Neuronal stem cell (in vitro differentiated cells): ENCODE measurements at regions not wholly inside any gene's neighbourhood (a gene's known extent, or its start where the extent isn't known, plus 50 kb on each side); places are given as distances from the start of the nearest gene placed in this dataset.

Experiments
- DNase-seq: peaks from one replicate; pipeline ENCODE4 v3.0.0-alpha.2; 2013; ENCODE audit warnings: low spot score
- H2AFZ ChIP-seq: one replicate; pipeline ENCODE4 v1.6.1; 2013; ENCODE audit warnings: mild to moderate bottlenecking, low read length, inconsistent platforms
- H2AK5ac ChIP-seq: 2 replicates; pipeline ENCODE4 v1.6.1; 2013; ENCODE audit warnings: low read depth, mild to moderate bottlenecking, inconsistent platforms, low read length, moderate library complexity, mixed read lengths
- H2BK120ac ChIP-seq: 2 replicates; pipeline ENCODE4 v1.6.1; 2013; ENCODE audit warnings: low read depth, mild to moderate bottlenecking, inconsistent platforms, low read length, moderate library complexity, mixed read lengths
- H2BK12ac ChIP-seq: one replicate; pipeline ENCODE4 v1.6.1; 2013; ENCODE audit warnings: low read length, inconsistent platforms
- H2BK15ac ChIP-seq: 2 replicates; pipeline ENCODE4 v1.6.1; 2013; ENCODE audit warnings: mild to moderate bottlenecking, low read length, inconsistent platforms, mixed read lengths
- H2BK5ac ChIP-seq: one replicate; pipeline ENCODE4 v1.6.1; 2013; ENCODE audit warnings: inconsistent platforms, mild to moderate bottlenecking, low read length, moderate library complexity
- H3K14ac ChIP-seq: one replicate; pipeline ENCODE4 v1.6.1; 2013; ENCODE audit warnings: low read length, inconsistent platforms
- H3K18ac ChIP-seq: 2 replicates; pipeline ENCODE4 v1.6.1; 2013; ENCODE audit warnings: low read length, inconsistent platforms
- H3K23ac ChIP-seq: 2 replicates; pipeline ENCODE4 v1.6.1; 2013; ENCODE audit warnings: low read depth, mild to moderate bottlenecking, mixed read lengths, low read length, inconsistent platforms; ENCODE audit not compliant: poor library complexity
- H3K27ac ChIP-seq: replicated peaks from 3 replicates; pipeline ENCODE4 v1.5.1; 2013; ENCODE audit warnings: low read length, inconsistent platforms
- H3K27me3 ChIP-seq, 3 experiments: 2 replicates each; pipeline ENCODE4 v1.6.1; 2013; ENCODE audit warnings: low read length in 3 of 3, mild to moderate bottlenecking in 2 of 3, inconsistent platforms in 1 of 3, low read depth in 1 of 3, mixed read lengths in 1 of 3, moderate library complexity in 1 of 3; ENCODE audit not compliant: control insufficient read depth in 3 of 3, insufficient read depth in 3 of 3
- H3K36me3 ChIP-seq, 2 donors: replicated peaks in 1 of 2; 2 replicates each; pipeline ENCODE4 v1.6.1; 2013; ENCODE audit warnings: low read length in 2 of 2; ENCODE audit not compliant: control insufficient read depth in 2 of 2, insufficient read depth in 2 of 2
- H3K4ac ChIP-seq: 2 replicates; pipeline ENCODE4 v1.6.1; 2013; ENCODE audit warnings: inconsistent platforms, mild to moderate bottlenecking, low read length, moderate library complexity
- H3K4me1 ChIP-seq, 2 donors: 1 replicate in 1 of 2; 2 replicates in 1 of 2; pipeline ENCODE4 v1.6.1; 2013; ENCODE audit warnings: low read length in 2 of 2, low read depth in 1 of 2; ENCODE audit not compliant: control insufficient read depth in 2 of 2, insufficient read depth in 1 of 2
- H3K4me2 ChIP-seq: one replicate; pipeline ENCODE4 v1.6.1; 2013; ENCODE audit warnings: mild to moderate bottlenecking, low read length, inconsistent platforms; ENCODE audit not compliant: insufficient read depth, poor library complexity, severe bottlenecking
- H3K4me3 ChIP-seq, 2 donors: 2 replicates each; pipeline ENCODE4 v1.5.1; 2013; ENCODE audit warnings: low read length in 2 of 2, mild to moderate bottlenecking in 2 of 2, inconsistent platforms in 1 of 2, moderate library complexity in 1 of 2
- H3K79me1 ChIP-seq: one replicate; pipeline ENCODE4 v1.6.1; 2013; ENCODE audit warnings: low read depth, mild to moderate bottlenecking, inconsistent platforms, low read length, moderate library complexity
- H3K9ac ChIP-seq: one replicate; pipeline ENCODE4 v1.6.1; 2013; ENCODE audit warnings: mild to moderate bottlenecking, low read depth, low read length, inconsistent platforms; ENCODE audit not compliant: poor library complexity
- H3K9me3 ChIP-seq, 2 donors: replicated peaks in 1 of 2; 2 replicates each; pipeline versions ENCODE3 to v1.6.1; 2013; ENCODE audit warnings: low read length in 2 of 2, mild to moderate bottlenecking in 2 of 2, inconsistent platforms in 1 of 2, low read depth in 1 of 2, mixed read lengths in 1 of 2, moderate library complexity in 1 of 2; ENCODE audit not compliant: control insufficient read depth in 2 of 2, insufficient read depth in 1 of 2
- H4K8ac ChIP-seq: one replicate; pipeline ENCODE4 v1.6.1; 2013; ENCODE audit warnings: low read depth, mild to moderate bottlenecking, inconsistent platforms, low read length, moderate library complexity
- H4K91ac ChIP-seq: one replicate; pipeline ENCODE4 v1.6.1; 2013; ENCODE audit warnings: low read length, low read depth, mild to moderate bottlenecking, inconsistent platforms; ENCODE audit not compliant: poor library complexity
- WGBS, 2 donors: extraction: QIAGEN DNeasy Blood & Tissue Kit; methylation state at CpG; one replicate each; pipeline ENCODE4 v1.1.7; 2013; ENCODE audit warnings: missing lambda C conversion rate in 2 of 2, mixed read lengths in 1 of 2; ENCODE audit not compliant: insufficient read length in 2 of 2, insufficient replicate concordance in 1 of 2; ENCODE audit errors: extremely low coverage in 2 of 2; 5-methylcytosine and 5-hydroxymethylcytosine counted together

- no peak overlapping the region for H3K4me3 ChIP-seq
- no peak overlapping the region for H3K4ac ChIP-seq
- no peaks in the 10 kb centered on the region for H3K27me3 ChIP-seq
- H3K79me1 ChIP-seq, result no peaks in the 10 kb centered on the region
- H2BK15ac ChIP-seq, result no peak overlapping the region
- H3K36me3 ChIP-seq, result no peaks in the 10 kb centered on the region
- no CpG with 5 or more reads among the region's 3 CpGs for WGBS, 2 donors
- no peak overlapping the region for H3K14ac ChIP-seq
- no peak overlapping the region for H3K18ac ChIP-seq
- H3K9me3 ChIP-seq, result no peaks in the 10 kb centered on the region
- no peak overlapping the region for H4K8ac ChIP-seq
- no peak overlapping the region for H2BK5ac ChIP-seq
- no peak overlapping the region for H4K91ac ChIP-seq
- no peak overlapping the region for H3K27ac ChIP-seq
- H2BK12ac ChIP-seq, result no peak overlapping the region
- no peak overlapping the region for H2BK120ac ChIP-seq
- no peak overlapping the region for H3K9ac ChIP-seq
- DNase-seq, result no peak
- H3K23ac ChIP-seq, result no peak overlapping the region
- H3K4me2 ChIP-seq, result no peak overlapping the region
- H3K4me1 ChIP-seq, result no peaks in the 10 kb centered on the region
- no peak overlapping the region for H2AK5ac ChIP-seq
- H2AFZ ChIP-seq, result no peak overlapping the region
These were observed 130.7 kb upstream of the UBE2E1 start for GRCh38 chr3:23675010-23675409.

- Histone ChIP-seq H2BK5ac (no peak overlapping the region), H3K36me3 (no peaks in the 10 kb centered on the region), H3K4me2 (no peak overlapping the region), H2BK15ac (no peak overlapping the region), H4K91ac (no peak overlapping the region), H3K18ac (no peak overlapping the region), H3K79me1 (no peaks in the 10 kb centered on the region), H3K4ac (no peak overlapping the region), H3K4me3 (no peak overlapping the region), H2BK120ac (no peak overlapping the region), H2AK5ac (no peak overlapping the region), H3K27me3 (no peaks in the 10 kb centered on the region), H2BK12ac (no peak overlapping the region), H3K9ac (no peak overlapping the region), H3K9me3 (no peaks in the 10 kb centered on the region), H3K23ac (no peak overlapping the region), H3K4me1 (no peaks in the 10 kb centered on the region), H3K27ac (no peak overlapping the region), H3K14ac (no peak overlapping the region), H2AFZ (no peak overlapping the region), H4K8ac (no peak overlapping the region)
- no peak for DNase-seq
- WGBS, 2 donors, result no CpG with 5 or more reads among the region's 1 CpG
These were observed 129.7 kb upstream of the UBE2E1 start for GRCh38 chr3:23676093-23676492.

GRCh38 chr3:23682646-23683045, 123.1 kb upstream of the UBE2E1 start:
- Histone ChIP-seq H3K9me3 (no peaks in the 10 kb centered on the region), H3K9ac (no peak overlapping the region), H3K36me3 (no peaks in the 10 kb centered on the region), H2AK5ac (no peak overlapping the region), H4K8ac (no peak overlapping the region), H3K4me3 (no peak overlapping the region), H3K27ac (no peak overlapping the region), H4K91ac (no peak overlapping the region), H3K4me1 (peaks cover 3% of the 10 kb centered on the region in 2 donors), H2BK15ac (no peak overlapping the region), H2BK12ac (no peak overlapping the region), H3K18ac (no peak overlapping the region), H3K14ac (no peak overlapping the region), H2AFZ (no peak overlapping the region), H2BK5ac (no peak overlapping the region), H3K79me1 (no peaks in the 10 kb centered on the region), H2BK120ac (no peak overlapping the region), H3K23ac (no peak overlapping the region), H3K27me3 (no peaks in the 10 kb centered on the region), H3K4me2 (no peak overlapping the region), H3K4ac (no peak overlapping the region)
- WGBS, 2 donors, result no CpG with 5 or more reads among the region's 1 CpG
- no peak for DNase-seq

- Histone ChIP-seq H3K18ac (no peak overlapping the region), H3K14ac (no peak overlapping the region), H3K23ac (no peak overlapping the region), H4K8ac (no peak overlapping the region), H2BK12ac (no peak overlapping the region), H3K4me1 (peaks cover 3% of the 10 kb centered on the region in 2 donors), H3K9ac (no peak overlapping the region), H4K91ac (no peak overlapping the region), H2BK5ac (no peak overlapping the region), H3K79me1 (no peaks in the 10 kb centered on the region), H3K4me2 (no peak overlapping the region), H3K27me3 (no peaks in the 10 kb centered on the region), H2AK5ac (no peak overlapping the region), H3K9me3 (peaks cover 0 to 2% of the 10 kb centered on the region in 2 donors), H3K4ac (no peak overlapping the region), H2AFZ (peak overlapping the region; percentile 1), H3K4me3 (no peak overlapping the region), H3K36me3 (no peaks in the 10 kb centered on the region), H2BK15ac (no peak overlapping the region), H3K27ac (no peak overlapping the region), H2BK120ac (no peak overlapping the region)
- DNase-seq, result no peak
- WGBS, 2 donors, result no CpG with 5 or more reads among the region's 9 CpGs
These were observed 120.1 kb upstream of the UBE2E1 start for GRCh38 chr3:23685541-23686258.
